ENCODE measurements at regions not wholly inside any gene's neighbourhood (a gene's known extent, or its start where the extent isn't known, plus 50 kb on each side); places are given as distances from the start of the nearest gene placed in this dataset.

DNA sequence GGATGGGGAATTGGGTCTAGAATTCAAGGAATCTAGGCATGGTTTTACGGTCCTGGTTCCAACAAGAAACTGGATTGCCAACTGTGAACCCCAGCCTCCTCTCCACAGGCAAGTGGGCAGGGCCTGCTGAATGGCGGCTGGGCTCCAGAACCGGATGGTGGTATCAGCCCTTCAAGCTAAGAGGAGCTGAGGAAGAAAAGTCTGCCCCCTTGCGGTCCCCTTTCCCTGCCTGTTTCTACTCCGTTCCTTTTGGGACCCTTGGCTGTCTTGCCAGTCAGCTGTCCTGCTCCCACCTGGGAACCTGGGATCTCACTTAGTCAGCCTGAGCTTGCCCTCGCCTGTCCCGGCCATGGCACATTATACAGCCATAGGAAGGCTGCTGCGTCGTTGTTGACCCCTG, 234.4 kb upstream of the DAPK1 start:
- Histone ChIP-seq H3K27ac (ENCODE audit: low read length) (no peak overlapping the region), H3K36me3 (ENCODE audit: control insufficient read depth, low read depth, low read length) (no peaks in the 10 kb centered on the region), H3K4me3 (ENCODE audit: low read length) (no peak overlapping the region), H3K9ac (ENCODE audit: low read length) (no peak overlapping the region), H3K27me3 (ENCODE audit: control insufficient read depth, insufficient read depth, low read length) (no peaks in the 10 kb centered on the region), H3K9me3 (ENCODE audit: control insufficient read depth, low read depth, low read length) (no peaks in the 10 kb centered on the region), H3K4me1 (ENCODE audit: control insufficient read depth, low read depth, low read length) (no peaks in the 10 kb centered on the region)

DNA sequence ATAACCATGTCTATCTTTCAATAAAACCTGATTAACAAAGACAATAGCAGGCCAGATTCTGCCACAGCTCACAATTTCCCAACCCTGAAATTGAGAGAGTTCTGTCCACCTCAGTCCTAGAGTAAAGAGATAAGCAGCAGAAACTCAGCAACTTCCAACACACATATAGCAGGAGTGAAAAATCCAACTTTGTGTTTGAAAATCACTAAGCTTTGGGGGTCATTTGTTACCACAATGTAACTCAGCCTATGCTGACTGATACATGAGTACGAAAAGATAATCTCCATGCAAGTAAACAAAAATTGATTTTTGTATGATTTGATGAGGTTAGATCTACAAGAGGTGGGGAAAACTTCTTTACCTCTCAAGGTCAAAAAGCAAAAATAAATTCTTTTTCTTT, 231.0 kb upstream of the DAPK1 start:
- H3K27ac ChIP-seq (ENCODE audit: low read length), result no peak overlapping the region
- H3K27me3 ChIP-seq (ENCODE audit: control insufficient read depth, insufficient read depth, low read length), result no peaks in the 10 kb centered on the region

DNA sequence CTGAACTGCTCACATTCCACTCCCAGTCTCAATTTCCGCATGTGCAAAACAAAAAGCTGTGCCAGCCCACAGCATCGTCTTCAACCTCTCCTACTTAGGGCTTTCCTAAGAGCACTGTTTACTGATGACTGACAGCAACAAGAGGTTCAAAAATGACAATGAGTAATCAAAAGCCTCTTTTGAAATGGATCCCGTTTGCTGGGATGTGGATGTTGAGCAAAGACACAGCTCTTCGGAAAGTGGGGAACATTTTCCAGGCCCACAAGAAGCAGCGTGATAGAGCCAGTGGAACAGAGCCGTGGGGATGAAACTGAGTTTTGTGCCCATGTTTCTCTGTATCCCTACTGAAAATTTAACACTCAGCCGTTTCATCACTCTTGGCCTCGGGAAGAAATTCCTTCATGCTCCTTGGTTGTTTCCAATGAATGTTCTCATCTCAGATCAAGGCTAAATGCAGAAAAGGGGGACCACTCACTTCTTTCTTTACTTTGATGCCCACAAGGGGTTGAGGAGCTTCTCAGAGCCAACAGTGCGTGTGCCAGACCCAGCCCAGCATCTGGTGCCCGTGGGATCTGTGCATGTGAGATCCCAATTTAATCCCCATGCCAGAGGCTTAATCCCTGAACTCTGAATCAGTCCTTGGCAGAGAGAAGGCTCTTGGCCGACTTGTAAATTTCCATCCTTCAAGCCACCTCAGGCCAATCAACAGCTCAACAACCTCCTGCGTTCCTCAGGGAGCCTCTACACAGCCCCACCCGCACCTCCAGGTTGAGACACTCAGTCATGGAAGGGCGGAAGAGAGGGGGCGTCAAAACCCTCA, 230.2 kb upstream of the DAPK1 start:
- Histone ChIP-seq H3K9me3 (ENCODE audit: control insufficient read depth, low read depth, low read length) (no peaks in the 10 kb centered on the region), H3K9ac (ENCODE audit: low read length) (no peak overlapping the region), H3K27ac (ENCODE audit: low read length) (no peak overlapping the region), H3K4me1 (ENCODE audit: control insufficient read depth, low read depth, low read length) (no peaks in the 10 kb centered on the region), H3K27me3 (ENCODE audit: control insufficient read depth, insufficient read depth, low read length) (no peaks in the 10 kb centered on the region), H3K4me3 (ENCODE audit: low read length) (no peak overlapping the region), H3K36me3 (ENCODE audit: control insufficient read depth, low read depth, low read length) (no peaks in the 10 kb centered on the region)

More for the DNA sequence above, 231.0 kb upstream of the DAPK1 start:
- no peaks in the 10 kb centered on the region for H3K9me3 ChIP-seq (ENCODE audit: control insufficient read depth, low read depth, low read length)
- H3K9ac ChIP-seq (ENCODE audit: low read length), result no peak overlapping the region
- no peaks in the 10 kb centered on the region for H3K4me1 ChIP-seq (ENCODE audit: control insufficient read depth, low read depth, low read length)
- H3K4me3 ChIP-seq (ENCODE audit: low read length), result no peak overlapping the region
- no peaks in the 10 kb centered on the region for H3K36me3 ChIP-seq (ENCODE audit: control insufficient read depth, low read depth, low read length)

DNA sequence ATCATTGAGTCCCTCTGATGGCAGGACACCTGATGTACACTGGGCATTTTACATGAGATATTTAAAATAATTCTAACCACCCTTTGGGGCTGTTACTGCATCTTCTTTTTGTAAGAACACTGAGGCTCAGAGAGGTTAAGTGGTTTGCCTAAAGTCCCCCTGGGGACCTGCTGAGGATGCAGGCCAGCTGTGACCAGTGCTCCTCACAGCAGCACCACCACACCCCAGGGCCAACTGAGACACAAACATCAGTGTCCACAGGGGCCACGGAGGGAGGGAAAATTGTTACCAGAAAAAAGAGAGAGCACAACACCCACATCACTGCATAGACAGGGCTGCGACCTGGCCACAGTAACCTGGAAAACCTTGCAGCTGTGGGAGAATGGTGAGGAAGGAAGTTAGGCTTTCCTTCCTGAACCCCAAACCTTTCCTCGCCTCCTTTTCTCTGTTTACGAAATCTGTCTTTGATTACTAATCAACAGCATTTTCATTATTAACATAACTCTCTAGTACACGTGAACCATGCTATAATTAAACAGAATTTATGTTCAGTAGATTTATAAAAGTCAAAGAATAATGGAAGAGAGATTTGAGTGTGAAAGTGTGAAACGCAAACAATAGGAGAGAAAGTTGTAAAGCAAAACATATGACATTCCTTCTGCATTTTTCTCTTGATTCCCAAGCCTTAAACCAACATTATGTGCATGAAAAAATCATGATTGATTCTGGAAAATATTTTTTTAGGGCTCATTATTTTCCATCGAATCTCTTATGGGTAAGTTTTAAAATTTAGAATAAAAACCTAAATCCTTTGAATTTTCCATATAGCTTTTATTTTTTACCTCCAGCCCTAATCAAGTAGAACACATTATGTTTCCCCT, 228.1 kb upstream of the DAPK1 start:
- H3K4me1 ChIP-seq (ENCODE audit: control insufficient read depth, low read depth, low read length), result no peaks in the 10 kb centered on the region
- no peaks in the 10 kb centered on the region for H3K9me3 ChIP-seq (ENCODE audit: control insufficient read depth, low read depth, low read length)
- H3K36me3 ChIP-seq (ENCODE audit: control insufficient read depth, low read depth, low read length), result no peaks in the 10 kb centered on the region
- no peaks in the 10 kb centered on the region for H3K27me3 ChIP-seq (ENCODE audit: control insufficient read depth, insufficient read depth, low read length)
- H3K9ac ChIP-seq (ENCODE audit: low read length), result no peak overlapping the region
- H3K27ac ChIP-seq (ENCODE audit: low read length), result no peak overlapping the region
- H3K4me3 ChIP-seq (ENCODE audit: low read length), result no peak overlapping the region

DNA sequence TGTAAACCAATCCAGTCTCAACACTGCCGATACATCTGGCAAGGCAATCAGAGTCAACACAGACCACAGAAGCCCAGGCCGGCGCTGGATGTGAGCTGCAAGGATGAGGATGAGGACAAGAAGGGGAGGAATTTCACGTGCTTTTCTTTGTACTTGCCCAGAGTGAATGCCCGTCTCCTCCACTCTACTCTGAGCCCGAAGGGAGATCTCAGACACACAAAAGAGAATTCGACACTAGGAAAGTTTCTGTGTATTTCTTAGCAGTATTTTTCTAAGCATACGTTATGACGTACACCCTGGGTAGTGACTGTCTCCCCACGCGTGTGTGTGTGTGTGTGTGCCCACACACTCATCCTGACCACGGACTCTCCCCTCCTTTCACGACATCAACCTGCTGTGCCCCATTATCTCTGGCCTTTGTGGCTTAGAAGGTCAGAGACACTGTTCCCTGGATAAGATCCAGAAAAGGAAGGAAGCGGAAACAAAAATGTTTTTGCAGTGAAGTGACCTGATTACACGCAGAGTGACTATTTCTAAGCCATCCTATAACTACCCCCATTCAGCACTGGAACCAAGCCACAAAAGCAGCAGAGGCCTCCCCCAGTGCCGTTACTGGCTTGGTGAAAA, 227.3 kb upstream of the DAPK1 start:
- Histone ChIP-seq H3K4me1 (ENCODE audit: control insufficient read depth, low read depth, low read length) (no peaks in the 10 kb centered on the region), H3K4me3 (ENCODE audit: low read length) (no peak overlapping the region), H3K9ac (ENCODE audit: low read length) (no peak overlapping the region), H3K27ac (ENCODE audit: low read length) (no peak overlapping the region), H3K27me3 (ENCODE audit: control insufficient read depth, insufficient read depth, low read length) (no peaks in the 10 kb centered on the region), H3K36me3 (ENCODE audit: control insufficient read depth, low read depth, low read length) (no peaks in the 10 kb centered on the region), H3K9me3 (ENCODE audit: control insufficient read depth, low read depth, low read length) (no peaks in the 10 kb centered on the region)

DNA sequence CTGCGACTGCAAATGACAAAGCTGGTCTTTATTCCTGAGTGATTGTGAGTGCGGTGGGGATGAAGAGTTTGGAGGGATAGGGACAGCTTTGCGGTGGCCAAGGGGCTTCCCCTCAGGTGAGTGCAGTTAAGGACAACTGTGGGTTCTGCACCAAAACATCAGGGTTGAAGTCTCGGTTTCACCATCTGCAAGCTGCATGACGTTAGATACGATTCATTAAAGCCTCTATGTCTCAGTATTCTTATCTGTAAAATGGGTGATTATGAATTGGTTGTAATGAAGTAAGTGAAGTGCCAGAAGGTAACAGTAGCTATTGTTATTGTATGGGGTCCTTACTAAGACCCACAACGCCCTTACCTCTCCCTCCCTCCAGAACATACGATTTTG, 226.8 kb upstream of the DAPK1 start:
- H3K36me3 ChIP-seq (ENCODE audit: control insufficient read depth, low read depth, low read length), result no peaks in the 10 kb centered on the region
- no peak overlapping the region for H3K27ac ChIP-seq (ENCODE audit: low read length)
- no peaks in the 10 kb centered on the region for H3K27me3 ChIP-seq (ENCODE audit: control insufficient read depth, insufficient read depth, low read length)
- H3K9ac ChIP-seq (ENCODE audit: low read length), result no peak overlapping the region
- no peaks in the 10 kb centered on the region for H3K9me3 ChIP-seq (ENCODE audit: control insufficient read depth, low read depth, low read length)
- H3K4me3 ChIP-seq (ENCODE audit: low read length), result no peak overlapping the region
- no peaks in the 10 kb centered on the region for H3K4me1 ChIP-seq (ENCODE audit: control insufficient read depth, low read depth, low read length)

DNA sequence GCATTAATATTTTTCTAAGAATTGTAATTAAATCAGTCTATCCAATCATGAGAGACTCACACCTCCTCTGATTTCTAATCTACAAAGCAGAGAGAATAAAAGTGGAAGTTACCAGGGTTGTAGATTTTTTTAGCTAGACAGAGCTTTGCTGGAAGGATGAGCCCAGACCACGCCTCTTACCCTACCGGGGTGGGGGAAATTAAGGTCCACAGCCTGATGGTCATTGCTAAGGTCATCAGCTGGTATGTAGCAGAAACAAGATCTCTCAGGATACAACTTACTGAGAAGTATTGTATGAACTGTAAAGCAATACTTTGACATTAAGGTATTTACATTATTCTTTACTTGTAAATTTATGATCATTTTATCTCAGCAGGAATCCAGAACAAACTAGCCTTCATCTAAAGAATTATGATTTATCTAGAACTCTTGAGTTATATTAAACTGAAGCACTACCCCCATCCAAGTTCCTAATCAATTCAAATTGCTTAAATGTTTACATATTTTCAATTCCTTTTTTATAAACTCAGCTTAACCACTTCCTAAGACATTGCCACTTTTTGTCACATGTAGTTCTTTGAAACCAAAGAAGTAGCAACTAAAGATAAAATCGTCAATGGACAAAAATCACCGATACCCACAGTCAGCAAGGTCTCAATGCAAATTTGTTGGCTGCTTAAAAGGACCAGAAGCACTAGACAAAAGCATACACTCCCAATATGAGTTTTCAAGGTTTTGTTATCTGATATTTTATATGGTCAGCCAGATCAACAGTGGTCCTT, 225.8 kb upstream of the DAPK1 start:
- Histone ChIP-seq H3K27me3 (ENCODE audit: control insufficient read depth, insufficient read depth, low read length) (no peaks in the 10 kb centered on the region), H3K27ac (ENCODE audit: low read length) (no peak overlapping the region), H3K4me1 (ENCODE audit: control insufficient read depth, low read depth, low read length) (no peaks in the 10 kb centered on the region)

DNA sequence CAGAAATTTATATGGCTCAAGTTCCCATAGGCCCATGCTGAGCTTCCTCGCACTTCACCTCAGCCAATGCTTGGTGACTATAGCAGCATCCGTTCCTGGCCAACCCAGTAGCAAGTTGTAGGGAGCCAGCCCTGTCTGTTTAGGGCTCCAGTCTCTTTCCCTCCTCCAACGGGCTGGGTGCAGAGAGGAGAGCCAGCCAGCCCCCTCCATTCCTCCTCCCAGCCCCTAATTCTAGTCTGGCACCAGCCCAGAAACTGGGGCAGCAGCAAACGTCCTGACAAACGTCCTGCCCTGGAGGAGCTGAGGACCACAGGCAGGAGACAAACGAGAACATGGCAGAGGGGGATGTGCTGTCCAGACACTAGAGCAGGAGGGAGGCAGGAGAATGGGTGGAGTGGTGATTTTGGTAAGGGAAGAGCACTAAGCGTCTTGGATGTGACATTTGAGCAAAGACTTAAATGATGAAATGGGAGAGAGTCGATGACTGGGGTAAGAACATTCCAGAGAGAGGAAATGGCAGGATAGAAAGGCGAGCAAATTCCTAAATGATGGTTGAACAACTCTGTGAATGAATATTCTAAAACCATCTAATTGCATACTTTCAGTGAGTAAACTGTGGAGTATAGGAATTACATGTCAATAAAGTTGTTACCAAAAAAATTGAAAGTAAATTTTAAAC, 222.5 kb upstream of the DAPK1 start:
- Histone ChIP-seq H3K9me3 (ENCODE audit: control insufficient read depth, low read depth, low read length) (no peaks in the 10 kb centered on the region), H3K27me3 (ENCODE audit: control insufficient read depth, insufficient read depth, low read length) (no peaks in the 10 kb centered on the region), H3K4me3 (ENCODE audit: low read length) (no peak overlapping the region)

More for the DNA sequence above, 225.8 kb upstream of the DAPK1 start:
- Histone ChIP-seq H3K36me3 (ENCODE audit: control insufficient read depth, low read depth, low read length) (no peaks in the 10 kb centered on the region), H3K4me3 (ENCODE audit: low read length) (no peak overlapping the region), H3K9ac (ENCODE audit: low read length) (no peak overlapping the region), H3K9me3 (ENCODE audit: control insufficient read depth, low read depth, low read length) (no peaks in the 10 kb centered on the region)

DNA sequence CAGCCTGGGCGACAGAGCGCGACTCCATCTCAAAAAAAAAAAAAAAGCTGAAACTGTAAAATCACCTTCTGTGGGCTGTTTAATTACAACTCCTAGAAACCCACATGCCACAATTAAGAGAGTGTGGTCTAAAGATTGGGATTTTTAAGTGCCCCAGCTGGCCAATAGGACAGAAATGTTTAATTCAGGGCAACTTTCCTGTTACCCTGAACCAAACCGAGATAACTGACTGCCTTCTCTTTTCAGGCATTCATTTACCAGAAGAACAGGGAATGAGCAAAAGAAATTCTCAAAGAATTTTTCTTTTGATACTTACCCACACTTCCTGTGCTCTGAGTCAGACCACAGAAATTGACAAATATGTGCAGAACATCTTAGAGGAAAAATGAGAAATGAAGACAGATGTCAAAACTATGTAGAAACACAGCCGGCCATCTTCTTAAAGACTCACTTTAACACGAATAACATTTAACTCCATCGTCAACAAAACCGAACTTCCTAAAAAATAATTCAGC, 221.3 kb upstream of the DAPK1 start:
- Histone ChIP-seq H3K4me3 (ENCODE audit: low read length) (no peak overlapping the region), H3K27me3 (ENCODE audit: control insufficient read depth, insufficient read depth, low read length) (no peaks in the 10 kb centered on the region), H3K4me1 (ENCODE audit: control insufficient read depth, low read depth, low read length) (no peaks in the 10 kb centered on the region), H3K9ac (ENCODE audit: low read length) (no peak overlapping the region), H3K36me3 (ENCODE audit: control insufficient read depth, low read depth, low read length) (no peaks in the 10 kb centered on the region), H3K9me3 (ENCODE audit: control insufficient read depth, low read depth, low read length) (no peaks in the 10 kb centered on the region), H3K27ac (ENCODE audit: low read length) (no peak overlapping the region)

More for the DNA sequence above, 222.5 kb upstream of the DAPK1 start:
- no peak overlapping the region for H3K27ac ChIP-seq (ENCODE audit: low read length)
- H3K36me3 ChIP-seq (ENCODE audit: control insufficient read depth, low read depth, low read length), result no peaks in the 10 kb centered on the region
- no peaks in the 10 kb centered on the region for H3K4me1 ChIP-seq (ENCODE audit: control insufficient read depth, low read depth, low read length)
- no peak overlapping the region for H3K9ac ChIP-seq (ENCODE audit: low read length)

DNA sequence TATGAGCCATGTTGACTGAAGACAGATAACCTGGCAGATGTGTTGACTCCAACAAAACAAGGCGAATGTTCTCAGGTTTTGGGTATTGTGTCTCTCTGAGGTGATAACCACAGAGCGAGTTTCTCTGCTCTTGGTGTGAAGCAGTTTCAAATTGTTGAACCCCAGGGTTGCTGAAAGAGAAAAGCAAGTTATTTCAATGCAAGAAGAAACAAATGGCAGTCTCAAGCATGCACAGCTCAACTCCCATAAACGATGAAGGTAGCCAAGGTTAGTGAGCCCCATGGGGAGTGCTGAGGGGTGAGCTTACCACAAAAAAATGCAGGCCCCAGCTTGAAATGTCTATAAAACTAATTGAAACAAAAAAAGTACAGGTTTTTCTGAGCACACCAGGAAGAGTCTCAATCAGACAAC, 220.8 kb upstream of the DAPK1 start:
- Histone ChIP-seq H3K4me1 (ENCODE audit: control insufficient read depth, low read depth, low read length) (no peaks in the 10 kb centered on the region), H3K27ac (ENCODE audit: low read length) (no peak overlapping the region), H3K36me3 (ENCODE audit: control insufficient read depth, low read depth, low read length) (no peaks in the 10 kb centered on the region), H3K4me3 (ENCODE audit: low read length) (no peak overlapping the region), H3K27me3 (ENCODE audit: control insufficient read depth, insufficient read depth, low read length) (no peaks in the 10 kb centered on the region), H3K9me3 (ENCODE audit: control insufficient read depth, low read depth, low read length) (no peaks in the 10 kb centered on the region), H3K9ac (ENCODE audit: low read length) (no peak overlapping the region)
